ENCODE measurements at regions not wholly inside any gene's neighbourhood (a gene's known extent, or its start where the extent isn't known, plus 50 kb on each side); places are given as distances from the start of the nearest gene placed in this dataset.

DNA sequence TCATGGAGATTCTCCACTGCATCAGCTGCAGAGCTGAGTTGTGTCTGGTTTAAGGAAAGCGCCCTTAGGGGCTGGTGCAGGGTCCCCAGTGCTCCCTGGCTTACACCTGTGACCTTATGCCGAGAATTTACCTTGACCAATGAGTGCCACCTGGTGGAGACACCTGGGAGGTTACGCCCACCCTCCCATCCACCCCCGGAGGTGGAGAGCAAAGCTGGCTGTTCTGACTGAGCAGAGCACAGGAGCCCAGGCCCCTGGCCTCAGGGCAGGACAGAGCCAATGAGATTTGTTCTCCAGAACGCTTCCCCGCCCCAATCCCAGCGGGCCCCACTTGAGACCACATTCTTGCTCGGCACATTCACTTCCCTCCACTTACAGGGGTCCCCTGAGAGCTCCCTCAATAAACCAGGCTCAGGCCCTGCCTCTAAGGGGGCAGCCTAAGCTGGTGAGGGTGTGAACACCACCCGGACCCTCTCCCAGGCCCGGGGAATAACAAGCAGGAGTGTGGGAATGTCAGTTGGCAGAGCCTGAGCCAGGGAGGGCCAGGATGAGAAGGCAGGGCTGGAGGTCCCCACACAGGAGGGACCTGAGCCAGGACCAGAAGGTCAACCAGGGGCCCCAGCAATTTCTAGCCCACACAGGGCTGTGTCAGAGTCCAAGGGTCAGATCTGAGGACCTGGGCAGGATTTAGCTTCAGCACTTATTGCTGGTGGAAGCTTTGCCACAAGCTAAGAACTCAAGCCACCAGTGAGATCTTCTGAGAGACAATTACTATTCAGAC is 117.1 kb downstream of the TPRA1 start:
- TF ChIP-seq, protein P1, sequence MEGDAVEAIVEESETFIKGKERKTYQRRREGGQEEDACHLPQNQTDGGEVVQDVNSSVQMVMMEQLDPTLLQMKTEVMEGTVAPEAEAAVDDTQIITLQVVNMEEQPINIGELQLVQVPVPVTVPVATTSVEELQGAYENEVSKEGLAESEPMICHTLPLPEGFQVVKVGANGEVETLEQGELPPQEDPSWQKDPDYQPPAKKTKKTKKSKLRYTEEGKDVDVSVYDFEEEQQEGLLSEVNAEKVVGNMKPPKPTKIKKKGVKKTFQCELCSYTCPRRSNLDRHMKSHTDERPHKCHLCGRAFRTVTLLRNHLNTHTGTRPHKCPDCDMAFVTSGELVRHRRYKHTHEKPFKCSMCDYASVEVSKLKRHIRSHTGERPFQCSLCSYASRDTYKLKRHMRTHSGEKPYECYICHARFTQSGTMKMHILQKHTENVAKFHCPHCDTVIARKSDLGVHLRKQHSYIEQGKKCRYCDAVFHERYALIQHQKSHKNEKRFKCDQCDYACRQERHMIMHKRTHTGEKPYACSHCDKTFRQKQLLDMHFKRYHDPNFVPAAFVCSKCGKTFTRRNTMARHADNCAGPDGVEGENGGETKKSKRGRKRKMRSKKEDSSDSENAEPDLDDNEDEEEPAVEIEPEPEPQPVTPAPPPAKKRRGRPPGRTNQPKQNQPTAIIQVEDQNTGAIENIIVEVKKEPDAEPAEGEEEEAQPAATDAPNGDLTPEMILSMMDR (IDR thresholded peaks at IDR 0.05): no peak
- TF ChIP-seq POLR2A (IDR thresholded peaks at IDR 0.05): no peak
- TF ChIP-seq EP300 (IDR thresholded peaks at IDR 0.05): no peak

Data from ovary (tissue), 3 donors.